GM12878 (cell line): ENCODE measurements at regions not wholly inside any gene's neighbourhood (a gene's known extent, or its start where the extent isn't known, plus 50 kb on each side); places are given as distances from the start of the nearest gene placed in this dataset.

Source experiments
- ATAC-seq: fragments of 200-7000 bp; cut with Tn5 transposase; 3 replicates; pipeline ENCODE4 v1.9.1; 2020; ENCODE audit warnings: mild to moderate bottlenecking, moderate library complexity
- BruUV-seq: library from RNA; stranded (reverse); fragments of 400-500 nt; replicated peaks from 2 replicates; lab custom pipeline; 2021; lab: Mats Ljungman, UMichigan
- CTCF ChIA-PET: fragments of 300-600 bp; sonication (Branson Sonifier 250); formaldehyde crosslinking; extraction: SDS; loops from one replicate; lab custom pipeline; 2021; ENCODE audit warnings: inconsistent platforms; lab: Yijun Ruan, JAX
- POLR2A ChIA-PET: fragments of 350-600 bp; formaldehyde crosslinking; extraction: SDS; loops from one replicate; lab custom pipeline; 2021; ENCODE audit warnings: inconsistent platforms; lab: Charles Lee
- RAD21 ChIA-PET: fragments of 300-600 bp; sonication (Branson Sonifier 250); formaldehyde crosslinking; loops from one replicate; lab custom pipeline; 2023; ENCODE audit warnings: antibody characterized with exemption; ENCODE audit not compliant: unreplicated experiment; lab: Charles Lee
- SMC1A ChIA-PET: fragments of 300-600 bp; sonication (Branson Sonifier 250); formaldehyde crosslinking; loops from one replicate; lab custom pipeline; 2023; ENCODE audit not compliant: unreplicated experiment, uncharacterized antibody; lab: Charles Lee
- DNase-seq: peaks from one replicate; pipeline ENCODE4 v3.0.0-alpha.2; 2011; ENCODE audit warnings: low read depth, low spot score
- FAIRE-seq: peaks from 3 replicates; lab custom pipeline; 2011; peaks lifted over from hg19 to GRCh38; lab: Jason Lieb, UNC
- H2AFZ ChIP-seq: 2 replicates; pipeline ENCODE4 v1.6.0; 2011; ENCODE audit warnings: low read depth, low read length, control low read depth; ENCODE audit not compliant: control insufficient read depth
- H3K27ac ChIP-seq: 2 replicates; pipeline ENCODE4 v1.5.1; 2011; ENCODE audit warnings: control low read depth; ENCODE audit not compliant: control insufficient read depth, insufficient read depth
- H3K27me3 ChIP-seq, 2 experiments: replicated peaks in 1 of 2; 2 replicates each; pipeline versions ENCODE4 v1.6.0 to v1.6.1; 2011; ENCODE audit warnings: low read length in 1 of 2; ENCODE audit not compliant: control insufficient read depth in 2 of 2, insufficient read depth in 2 of 2
- H3K36me3 ChIP-seq, 2 experiments: 2 replicates each; pipeline ENCODE4 v1.5.1; 2011; ENCODE audit warnings: low read length in 1 of 2; ENCODE audit not compliant: control insufficient read depth in 2 of 2, insufficient read depth in 2 of 2
- H3K4me1 ChIP-seq: 2 replicates; pipeline ENCODE4 v1.6.1; 2011; ENCODE audit warnings: mild to moderate bottlenecking, low read length, moderate library complexity, mixed read lengths; ENCODE audit not compliant: control insufficient read depth, insufficient read depth
- H3K4me2 ChIP-seq: 2 replicates; pipeline ENCODE4 v1.6.0; 2011; ENCODE audit warnings: control low read depth; ENCODE audit not compliant: control insufficient read depth, insufficient read depth
- H3K4me3 ChIP-seq: fragments of 200-600 bp; sonication (generic); 2 replicates; pipeline ENCODE4 v1.5.1; 2016
- H3K79me2 ChIP-seq: 2 replicates; pipeline ENCODE4 v1.6.0; 2011; ENCODE audit warnings: low read length; ENCODE audit not compliant: control insufficient read depth, insufficient read depth
- H3K9ac ChIP-seq: 2 replicates; pipeline ENCODE4 v1.8.0; 2011; ENCODE audit warnings: low read length, control low read depth, mixed read lengths; ENCODE audit not compliant: control insufficient read depth, insufficient read depth
- H3K9me3 ChIP-seq: replicated peaks from 3 replicates; pipeline ENCODE4 v1.5.1; 2011; ENCODE audit warnings: mild to moderate bottlenecking, low read length; ENCODE audit not compliant: control insufficient read depth, insufficient read depth
- H4K20me1 ChIP-seq: 2 replicates; pipeline ENCODE4 v1.6.0; 2011; ENCODE audit not compliant: control insufficient read depth, insufficient read depth
- ATF2 ChIP-seq: IDR thresholded peaks from 2 replicates; pipeline ENCODE4 v1.6.1; 2012; ENCODE audit warnings: low read length, inconsistent platforms
- CHD1 ChIP-seq: IDR thresholded peaks from 2 replicates; pipeline ENCODE4 v1.6.1; 2012; ENCODE audit warnings: low read depth, low read length, improper control_type of control experiment
- CHD4 ChIP-seq: fragments of 200-600 bp; sonication (generic); IDR thresholded peaks from 2 replicates; pipeline ENCODE4 v1.6.1; 2016; ENCODE audit warnings: mild to moderate bottlenecking
- EED ChIP-seq: sonication (generic); IDR thresholded peaks from 2 replicates; pipeline ENCODE4 v1.6.1; 2016; ENCODE audit warnings: antibody characterized with exemption, low read depth
- EZH2 ChIP-seq: IDR thresholded peaks from 2 replicates; pipeline ENCODE4 v1.6.1; 2012; ENCODE audit warnings: low read depth, mild to moderate bottlenecking, control low read depth, inconsistent platforms, low read length, borderline replicate concordance; ENCODE audit not compliant: control insufficient read depth
- IRF3 ChIP-seq: fragments of 450-650 bp; IDR thresholded peaks from 2 replicates; pipeline ENCODE4 v1.6.1; 2014; ENCODE audit warnings: mild to moderate bottlenecking
- MTA2 ChIP-seq: fragments of 450-650 bp; IDR thresholded peaks from 2 replicates; pipeline ENCODE4 v1.6.1; 2016; ENCODE audit warnings: low read depth, mild to moderate bottlenecking, moderate library complexity
- NFYA ChIP-seq: IDR thresholded peaks from 2 replicates; pipeline ENCODE4 v1.6.1; 2011; ENCODE audit warnings: low read depth, mild to moderate bottlenecking, low read length, improper control_type of control experiment, borderline replicate concordance
- NFYB ChIP-seq: IDR thresholded peaks from 2 replicates; pipeline ENCODE4 v1.6.1; 2011; ENCODE audit warnings: low read depth, mild to moderate bottlenecking, low read length, improper control_type of control experiment, moderate library complexity; ENCODE audit not compliant: insufficient read depth
- PAX8 ChIP-seq: fragments of 450-650 bp; IDR thresholded peaks from 2 replicates; pipeline ENCODE4 v1.6.1; 2017; ENCODE audit warnings: mild to moderate bottlenecking, moderate library complexity
- RAD21 ChIP-seq: IDR thresholded peaks from 2 replicates; pipeline ENCODE4 v1.6.1; 2011; ENCODE audit warnings: mild to moderate bottlenecking, low read depth, low read length, moderate library complexity; ENCODE audit not compliant: insufficient read depth
- RAD51 ChIP-seq: fragments of 450-650 bp; IDR thresholded peaks from 2 replicates; pipeline ENCODE4 v1.6.1; 2016; ENCODE audit warnings: moderate library complexity, mild to moderate bottlenecking, inconsistent platforms
- RELB ChIP-seq: fragments of 450-650 bp; IDR thresholded peaks from 2 replicates; pipeline ENCODE4 v1.6.1; 2017; ENCODE audit warnings: low read depth, mild to moderate bottlenecking, moderate library complexity
- SMC3 ChIP-seq: IDR thresholded peaks from 2 replicates; pipeline ENCODE4 v1.6.1; 2011; ENCODE audit warnings: low read length, improper control_type of control experiment, borderline replicate concordance
- SREBF2 ChIP-seq: IDR thresholded peaks from 2 replicates; pipeline ENCODE4 v1.6.1; 2012; ENCODE audit warnings: mild to moderate bottlenecking, low read length
- SUPT20H ChIP-seq: IDR thresholded peaks from 2 replicates; pipeline ENCODE4 v1.6.1; 2011; ENCODE audit warnings: low read depth, mild to moderate bottlenecking, low read length, moderate library complexity, borderline replicate concordance; ENCODE audit not compliant: control insufficient read depth
- WGBS: methylation state at CpG from one replicate; pipeline ENCODE4 v1.1.6; 2016; ENCODE audit warnings: low lambda C conversion rate; ENCODE audit not compliant: insufficient replicate concordance, insufficient coverage; ENCODE audit errors: missing lambda C conversion rate; 5-methylcytosine and 5-hydroxymethylcytosine counted together
- in situ Hi-C: fragments of 300-500 bp; cut with MboI; formaldehyde crosslinking; loops from 9 replicates; pipeline ENCODE4 v1.14.3; 2018; ENCODE audit warnings: mixed read lengths
- intact Hi-C: fragments of 100-400 bp; cut with micrococcal nuclease; formaldehyde crosslinking; loops from one replicate; pipeline ENCODE4 v1.14.2; 2022; ENCODE audit not compliant: unreplicated experiment
- TF ChIP-seq, protein P1 (sequence below): fragments of 450-650 bp; IDR thresholded peaks from 2 replicates; pipeline ENCODE4 v1.6.1; 2018; ENCODE audit warnings: borderline replicate concordance, mild to moderate bottlenecking; ENCODE audit not compliant: partially characterized antibody

- CTCF ChIA-PET: no interaction called here
- RAD21 ChIA-PET: no interaction called here
- no peak for ATAC-seq
These were observed 109.1 kb upstream of the CRHR1 start for GRCh38 chr17:45675012-45675411.

More at GRCh38 chr17:45675012-45675411, 109.1 kb upstream of the CRHR1 start:
- FAIRE-seq (no peak), DNase-seq (no peak)
- Histone ChIP-seq H3K4me3 (no peak overlapping the region), H3K9ac (no peak overlapping the region), H3K36me3 (no peaks in the 10 kb centered on the region), H3K79me2 (no peaks in the 10 kb centered on the region), H3K27ac (no peak overlapping the region), H4K20me1 (no peaks in the 10 kb centered on the region), H3K4me1 (no peaks in the 10 kb centered on the region), H2AFZ (no peak overlapping the region), H3K9me3 (no peaks in the 10 kb centered on the region), H3K27me3 (no peaks in the 10 kb centered on the region; a peak in 1 of 4 replicates), H3K4me2 (no peak overlapping the region)
- TF ChIP-seq NFYA: no peak
- no peak for TF ChIP-seq IRF3
- no peak for TF ChIP-seq CHD4
- TF ChIP-seq ATF2: no peak
- no peak for TF ChIP-seq SMC3
- no peak for TF ChIP-seq CHD1
- TF ChIP-seq MTA2: no peak
- no peak for TF ChIP-seq EED
- TF ChIP-seq PAX8: no peak
- no peak for TF ChIP-seq NFYB
- no peak for TF ChIP-seq RAD51
- TF ChIP-seq SUPT20H: no peak
- no peak for TF ChIP-seq RAD21
- TF ChIP-seq SREBF2: no peak
- TF ChIP-seq, protein P1, sequence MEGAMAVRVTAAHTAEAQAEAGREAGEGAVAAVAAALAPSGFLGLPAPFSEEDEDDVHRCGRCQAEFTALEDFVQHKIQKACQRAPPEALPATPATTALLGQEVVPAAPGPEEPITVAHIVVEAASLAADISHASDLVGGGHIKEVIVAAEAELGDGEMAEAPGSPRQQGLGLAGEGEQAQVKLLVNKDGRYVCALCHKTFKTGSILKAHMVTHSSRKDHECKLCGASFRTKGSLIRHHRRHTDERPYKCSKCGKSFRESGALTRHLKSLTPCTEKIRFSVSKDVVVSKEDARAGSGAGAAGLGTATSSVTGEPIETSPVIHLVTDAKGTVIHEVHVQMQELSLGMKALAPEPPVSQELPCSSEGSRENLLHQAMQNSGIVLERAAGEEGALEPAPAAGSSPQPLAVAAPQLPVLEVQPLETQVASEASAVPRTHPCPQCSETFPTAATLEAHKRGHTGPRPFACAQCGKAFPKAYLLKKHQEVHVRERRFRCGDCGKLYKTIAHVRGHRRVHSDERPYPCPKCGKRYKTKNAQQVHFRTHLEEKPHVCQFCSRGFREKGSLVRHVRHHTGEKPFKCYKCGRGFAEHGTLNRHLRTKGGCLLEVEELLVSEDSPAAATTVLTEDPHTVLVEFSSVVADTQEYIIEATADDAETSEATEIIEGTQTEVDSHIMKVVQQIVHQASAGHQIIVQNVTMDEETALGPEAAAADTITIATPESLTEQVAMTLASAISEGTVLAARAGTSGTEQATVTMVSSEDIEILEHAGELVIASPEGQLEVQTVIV: no peak
- no peak for TF ChIP-seq EZH2
- TF ChIP-seq RELB: no peak
- 29% methylated on average over 7 of the region's 7 CpGs for WGBS
- in situ Hi-C loops: no loop called here
- ChIA-PET SMC1A (interaction anchor here (0.6 kb wide), 1 partner anchor 9 kb away, joined by 3 read pairs; no protein-coding TSS in a partner anchor), POLR2A (no interaction called here)
- no TSS peak for BruUV-seq
- intact Hi-C loops: no loop called here
